GM18867 (cell line): ENCODE measurements at regions not wholly inside any gene's neighbourhood (a gene's known extent, or its start where the extent isn't known, plus 50 kb on each side); places are given as distances from the start of the nearest gene placed in this dataset.

ENCODE experiments used
- ATAC-seq: cut with Tn5 transposase; IDR thresholded peaks from one replicate; pipeline ENCODE4 v1.9.1; 2021; ENCODE audit warnings: mild to moderate bottlenecking, moderate library complexity; ENCODE audit not compliant: unreplicated experiment

DNA sequence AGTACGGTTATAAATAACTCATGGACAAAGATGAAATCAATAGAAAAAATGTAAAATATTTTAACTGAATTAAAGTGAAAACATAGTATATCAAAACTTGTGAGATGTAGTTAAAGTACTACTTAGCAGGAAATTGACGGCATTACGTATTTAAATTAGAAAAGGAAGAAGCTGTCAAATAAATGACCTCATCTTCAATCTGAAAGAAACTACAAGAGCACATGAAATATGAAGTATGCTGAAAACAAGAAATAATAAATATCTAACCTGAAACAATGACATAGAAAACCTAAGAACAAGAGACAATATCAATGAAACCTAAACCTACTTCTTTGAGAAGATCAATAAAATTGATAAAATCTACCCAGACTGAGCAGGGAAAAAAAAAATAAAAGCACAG lies 122.2 kb upstream of the PDE4B start:
- no peak for ATAC-seq

DNA sequence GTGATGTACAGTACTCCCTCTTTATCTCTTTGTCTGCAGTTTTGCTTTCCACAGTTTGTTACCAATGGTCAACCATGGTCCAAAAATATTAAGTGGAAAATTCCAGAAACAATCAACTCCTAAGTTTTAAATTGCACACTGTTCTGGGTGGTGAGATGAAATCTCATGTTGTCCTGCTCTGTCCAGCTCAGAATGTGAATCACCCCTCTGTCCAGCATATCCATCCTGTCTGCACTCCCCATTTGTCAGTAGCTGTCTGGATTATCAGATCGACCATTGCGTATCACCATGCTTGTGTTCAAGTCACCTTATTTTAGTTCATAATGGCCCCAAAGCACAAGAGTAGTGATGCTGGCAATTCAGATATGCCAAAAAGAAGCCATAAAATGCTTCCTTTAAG lies 118.2 kb upstream of the PDE4B start:
- no peak for ATAC-seq

DNA sequence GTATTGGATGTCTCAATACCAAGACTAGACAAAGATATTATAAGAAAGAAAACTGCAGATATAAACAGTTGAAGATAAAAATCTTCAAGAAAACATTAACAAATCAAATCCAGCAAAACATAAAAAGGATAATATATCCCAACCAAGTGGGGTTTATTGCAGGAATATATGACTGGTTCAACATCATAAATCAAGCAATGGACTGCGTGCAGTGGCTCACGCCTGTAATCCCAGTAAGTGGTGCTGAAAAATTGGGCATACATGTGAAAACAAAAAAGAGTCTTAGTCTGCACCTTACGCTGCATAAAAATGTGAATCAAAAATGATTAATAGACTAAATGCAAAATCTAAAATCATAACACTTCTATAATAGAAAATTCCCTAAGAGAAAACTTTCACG lies 112.9 kb upstream of the PDE4B start:
- no peak for ATAC-seq

DNA sequence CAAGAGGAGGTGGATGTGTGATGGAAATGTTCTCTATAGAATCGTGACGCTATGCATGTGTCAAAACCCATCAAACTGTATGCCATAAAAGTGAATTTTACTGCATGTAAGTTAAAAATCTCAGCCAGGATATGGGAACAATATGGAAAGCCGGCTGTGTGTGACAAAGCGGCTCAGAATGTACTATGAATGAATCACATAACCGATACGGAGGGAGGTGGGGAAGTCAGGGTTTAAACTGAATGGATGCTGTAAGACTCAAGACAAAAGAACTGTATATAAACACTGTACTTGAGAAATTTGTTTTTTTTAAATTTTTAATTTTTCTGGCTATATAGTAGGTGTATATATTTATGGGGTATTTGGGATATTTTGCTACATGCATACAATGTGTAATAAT lies 111.6 kb upstream of the PDE4B start:
- ATAC-seq, result no peak

DNA sequence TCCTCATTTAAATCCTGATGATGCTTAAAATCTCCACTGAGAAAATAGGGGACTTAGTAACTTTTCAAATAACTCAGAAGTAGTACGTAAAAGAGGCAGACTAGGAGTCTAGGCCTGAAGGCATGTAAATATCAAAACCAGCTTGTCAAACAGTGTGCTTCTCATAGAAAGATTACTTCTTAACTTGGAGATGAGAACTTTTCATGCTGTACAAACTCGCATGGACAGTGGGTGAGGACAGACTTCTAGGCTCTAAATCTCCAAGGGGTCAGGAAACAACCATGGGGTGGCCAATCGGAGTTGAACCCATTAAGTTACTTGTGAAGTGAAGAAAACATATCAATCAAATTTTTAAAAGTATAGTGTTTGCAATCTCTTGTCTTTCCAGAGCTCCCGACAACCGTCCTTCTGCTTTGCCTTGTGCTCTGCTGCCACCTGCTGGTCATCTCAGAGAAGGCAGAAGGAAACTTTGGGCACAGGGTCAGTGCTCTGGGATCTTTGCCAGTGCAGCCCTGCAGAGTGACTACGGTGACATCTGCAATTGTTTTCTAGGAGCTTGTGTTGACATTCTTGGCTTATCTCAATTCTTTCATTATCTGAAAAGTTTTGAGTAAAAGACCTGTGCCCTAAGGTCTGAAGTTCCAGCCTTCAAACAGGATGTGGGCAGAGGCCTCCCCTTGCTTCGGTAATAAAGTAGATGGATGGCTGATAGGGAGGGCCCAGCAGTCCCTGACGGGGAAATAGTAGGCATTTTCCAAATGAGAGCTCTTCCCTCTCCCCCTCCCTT lies 105.1 kb upstream of the PDE4B start:
- peak; percentile 93 for ATAC-seq

DNA sequence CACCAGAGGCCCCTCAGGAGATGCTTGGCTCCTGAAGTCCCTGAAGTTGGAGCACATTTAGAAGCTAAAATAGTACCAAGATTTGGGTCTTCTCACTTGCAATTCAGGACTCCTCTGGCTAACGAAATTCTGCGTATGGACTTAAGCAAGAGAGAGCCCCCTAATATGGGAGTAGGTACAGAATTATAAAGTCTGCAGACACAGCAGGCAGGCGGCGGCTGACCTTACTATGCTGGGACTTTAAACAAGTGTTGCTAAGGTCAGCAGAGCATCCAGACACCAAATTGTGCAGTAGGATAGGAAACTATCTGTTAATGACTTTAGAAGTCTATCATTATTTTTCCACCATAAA lies 104.5 kb upstream of the PDE4B start:
- ATAC-seq, result no peak

DNA sequence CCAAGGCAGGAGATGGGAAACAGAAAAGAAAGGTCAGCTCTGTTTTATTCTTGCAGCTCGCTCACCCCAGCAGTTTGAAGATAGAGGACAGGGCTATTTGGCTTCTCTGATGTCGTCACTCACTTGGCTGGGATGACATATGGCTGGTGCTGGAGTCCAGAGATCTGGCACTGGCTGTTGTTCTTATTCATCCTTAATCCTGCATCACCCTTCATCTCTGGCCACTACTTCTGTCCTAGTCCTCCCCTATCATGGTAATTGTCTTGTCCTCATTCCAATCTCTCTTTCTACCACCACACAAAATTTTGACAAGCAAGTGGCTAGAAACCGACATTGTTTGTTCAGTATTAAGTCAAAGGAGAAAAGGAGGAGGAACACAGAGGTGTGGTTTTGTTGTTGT lies 103.8 kb upstream of the PDE4B start:
- no peak for ATAC-seq

DNA sequence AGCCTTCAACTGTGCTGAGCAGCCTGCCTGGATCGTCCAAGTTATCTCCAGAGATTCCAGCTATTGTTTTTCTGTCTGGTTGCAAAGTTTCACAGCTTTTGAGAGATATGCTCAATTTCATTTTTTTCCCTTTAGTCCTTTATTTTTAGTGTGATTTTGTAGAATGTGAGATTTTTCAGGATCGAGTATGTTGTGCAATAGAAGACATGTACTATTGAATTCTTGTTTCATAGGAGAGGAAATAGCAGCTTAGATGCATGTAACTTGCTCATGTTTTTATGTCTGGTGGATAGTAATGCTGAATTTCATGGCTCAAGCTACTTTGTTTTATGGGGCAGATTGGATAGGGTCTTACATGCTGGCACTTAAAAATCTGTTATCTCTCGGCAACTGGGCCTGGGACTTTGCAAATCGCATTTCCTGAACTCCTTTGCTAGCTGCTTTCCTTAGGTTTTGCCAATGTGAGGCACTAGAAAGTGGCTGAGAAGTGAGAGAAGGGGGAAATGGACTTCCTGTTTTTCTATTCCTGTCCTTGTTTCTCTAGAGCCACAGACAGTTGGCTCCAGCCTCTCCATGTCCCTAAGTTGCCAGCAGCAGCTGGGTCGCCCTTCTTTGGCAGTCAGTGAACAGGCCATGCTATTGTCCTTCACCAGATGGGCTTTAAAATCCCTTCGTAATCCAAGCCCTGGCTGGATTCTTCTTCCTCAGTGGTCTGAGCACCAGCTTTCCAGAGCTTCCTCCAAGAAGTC lies 101.4 kb upstream of the PDE4B start:
- no peak for ATAC-seq

DNA sequence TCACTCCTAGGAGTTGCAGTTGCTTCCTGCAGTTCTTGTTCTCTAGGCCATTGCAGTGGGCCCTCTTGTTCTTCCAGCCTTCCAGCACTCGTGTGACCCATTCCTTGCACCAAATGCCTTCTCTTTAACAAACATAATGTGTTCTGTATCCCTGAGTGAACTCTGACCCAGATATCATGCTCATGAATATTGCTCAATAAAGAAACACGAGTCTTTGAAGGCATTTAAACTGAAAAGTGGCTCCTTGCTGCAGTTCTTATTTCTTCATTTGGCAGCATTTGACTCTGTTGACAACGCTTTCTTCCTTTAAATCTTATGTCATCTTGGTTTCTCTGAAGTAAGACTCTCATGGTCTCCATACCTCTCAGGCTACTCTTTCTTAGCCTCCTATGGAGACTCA lies 100.7 kb upstream of the PDE4B start:
- ATAC-seq, result no peak

DNA sequence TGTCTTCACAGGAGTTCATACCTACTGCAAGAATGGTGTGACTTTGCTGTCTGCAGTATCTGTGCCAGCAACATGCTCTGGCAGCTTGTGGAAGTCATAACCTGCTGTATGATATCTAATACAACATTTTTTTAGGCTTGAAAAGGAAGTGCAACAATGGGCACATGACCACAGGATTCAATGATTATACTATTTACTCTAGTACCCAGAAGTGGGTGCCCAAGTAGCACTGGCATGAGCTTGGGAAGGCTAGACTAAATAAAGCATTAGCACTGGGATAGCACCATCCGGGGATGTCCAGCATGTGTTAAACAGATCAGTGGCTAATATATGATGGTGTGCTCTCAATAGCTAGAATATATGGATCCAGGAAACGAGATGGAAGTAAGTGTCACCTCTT lies 98.6 kb upstream of the PDE4B start:
- ATAC-seq, result no peak

DNA sequence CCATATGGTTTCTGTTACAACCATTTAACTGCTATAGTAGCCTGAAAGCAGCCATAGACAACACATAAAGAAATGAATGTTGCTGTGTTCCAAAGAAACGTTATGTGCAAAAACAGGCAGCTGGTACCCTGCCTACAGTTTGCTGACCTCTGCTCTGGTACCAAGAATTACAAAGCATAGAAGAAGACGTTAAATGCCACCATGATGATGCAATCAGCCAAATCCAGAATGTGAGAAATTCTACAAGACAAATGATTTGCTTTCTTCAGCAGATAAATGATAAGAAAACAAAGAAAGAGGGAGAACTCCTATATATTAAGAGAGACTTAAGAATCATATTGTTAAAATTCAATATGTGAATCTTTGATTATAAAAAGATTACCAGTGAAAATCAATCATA lies 97.8 kb upstream of the PDE4B start:
- no peak for ATAC-seq

DNA sequence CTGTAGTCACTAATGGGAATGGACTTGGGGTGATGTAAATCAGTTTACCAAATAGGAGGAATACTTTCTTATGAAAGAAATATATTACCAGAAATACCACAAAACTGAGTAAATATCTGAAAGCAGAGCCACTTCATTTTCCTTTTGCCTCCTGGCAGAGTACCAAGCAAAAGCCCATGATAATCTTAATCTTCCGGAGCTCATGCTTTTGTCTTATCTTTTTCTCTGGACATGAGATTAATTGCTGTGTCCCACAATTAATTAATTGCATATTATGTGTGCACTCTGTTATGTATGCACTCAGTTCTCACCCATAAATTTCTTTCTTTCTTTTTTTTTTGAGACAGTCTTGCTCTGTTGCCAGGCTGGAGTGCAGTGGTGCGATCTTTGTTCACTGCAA lies 94.1 kb upstream of the PDE4B start:
- no peak for ATAC-seq

DNA sequence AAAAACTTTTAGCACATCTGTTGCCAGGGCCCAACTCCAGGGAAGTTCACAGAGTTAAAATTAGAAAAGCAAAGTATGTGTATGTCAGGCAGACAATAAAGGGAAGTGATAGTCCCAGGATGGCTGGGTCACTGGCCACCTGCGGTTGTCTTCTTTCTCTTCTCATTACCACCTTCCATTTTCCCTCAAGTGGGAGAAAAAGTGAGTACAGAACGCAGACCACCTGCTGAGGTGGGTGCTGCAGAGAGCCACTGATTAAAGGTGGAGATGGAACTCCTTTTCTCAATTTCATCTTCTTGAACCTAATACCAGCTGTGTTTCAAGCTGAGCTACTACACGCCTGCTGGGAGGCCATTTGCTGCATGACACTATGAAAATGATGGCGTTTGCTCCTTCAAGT lies 88.8 kb upstream of the PDE4B start:
- peak; percentile 51 for ATAC-seq

DNA sequence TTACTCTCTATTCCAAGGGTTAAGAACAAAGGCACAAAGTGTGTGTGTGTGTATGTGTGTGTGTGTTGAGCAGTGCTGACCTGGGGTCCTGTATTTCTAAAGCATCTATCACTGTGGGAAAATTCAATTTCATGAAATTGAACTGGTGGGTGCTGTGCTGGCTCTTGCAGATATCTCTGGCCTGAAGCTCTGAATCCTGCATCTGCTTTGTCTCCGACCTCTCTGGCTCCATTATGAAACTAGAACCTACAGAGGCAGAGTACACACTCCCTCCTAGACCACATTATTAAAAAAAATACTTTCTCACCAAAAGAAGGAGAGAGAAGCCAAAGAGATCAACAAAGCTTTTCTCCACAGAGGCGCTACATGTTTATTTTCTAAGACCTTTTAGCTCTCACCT lies 88.4 kb upstream of the PDE4B start:
- ATAC-seq, result peak; percentile 56

DNA sequence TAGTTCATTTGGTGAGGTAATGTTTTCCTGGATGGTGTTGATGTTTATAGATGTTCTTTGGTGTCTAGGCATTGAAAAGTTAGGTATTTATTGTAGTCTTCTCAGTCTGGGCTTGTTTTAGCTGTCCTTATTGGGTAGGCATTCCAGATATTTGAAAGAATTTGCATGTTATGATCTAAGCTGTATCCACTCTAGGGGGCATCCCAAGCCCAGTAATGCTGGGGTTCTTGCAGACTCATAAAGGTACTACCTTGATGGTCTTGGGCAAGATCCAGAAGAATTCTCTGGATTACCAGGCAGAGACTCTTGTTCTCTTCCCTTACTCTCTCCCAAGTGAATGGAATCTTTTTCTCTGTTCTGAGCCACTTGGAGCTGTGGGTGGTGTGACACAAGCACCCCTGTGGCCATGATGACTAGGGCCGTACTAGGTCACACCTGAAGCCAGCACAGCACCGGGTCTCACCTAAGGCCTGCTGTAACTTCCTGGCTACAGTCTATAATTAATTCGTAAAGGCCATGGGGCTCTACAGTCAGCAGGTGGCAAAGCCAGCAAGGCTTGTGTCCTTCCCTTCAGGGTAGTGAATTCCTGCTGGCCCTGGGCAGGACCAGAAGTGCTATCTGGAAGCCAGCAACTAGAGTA lies 74.8 kb upstream of the PDE4B start:
- no peak for ATAC-seq

DNA sequence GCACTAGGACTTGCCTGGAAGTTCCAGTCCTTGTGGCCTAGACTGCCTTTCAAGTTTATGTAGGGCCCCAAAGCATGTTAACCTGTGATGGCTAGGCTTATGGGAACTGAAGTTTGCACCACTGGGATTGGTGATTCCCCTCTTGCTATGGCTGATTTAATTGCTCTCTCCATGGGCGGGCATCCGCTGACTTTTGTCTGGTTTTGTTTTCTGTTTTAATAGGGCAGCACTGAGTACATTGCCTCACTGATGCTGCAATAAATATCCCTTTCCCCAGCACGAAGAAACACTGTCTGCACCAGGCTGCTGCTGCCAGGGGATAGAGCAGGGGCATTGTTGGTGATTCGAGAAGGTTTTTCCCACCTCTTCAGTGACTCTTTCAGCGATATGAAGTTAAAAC lies 73.3 kb upstream of the PDE4B start:
- no peak for ATAC-seq

DNA sequence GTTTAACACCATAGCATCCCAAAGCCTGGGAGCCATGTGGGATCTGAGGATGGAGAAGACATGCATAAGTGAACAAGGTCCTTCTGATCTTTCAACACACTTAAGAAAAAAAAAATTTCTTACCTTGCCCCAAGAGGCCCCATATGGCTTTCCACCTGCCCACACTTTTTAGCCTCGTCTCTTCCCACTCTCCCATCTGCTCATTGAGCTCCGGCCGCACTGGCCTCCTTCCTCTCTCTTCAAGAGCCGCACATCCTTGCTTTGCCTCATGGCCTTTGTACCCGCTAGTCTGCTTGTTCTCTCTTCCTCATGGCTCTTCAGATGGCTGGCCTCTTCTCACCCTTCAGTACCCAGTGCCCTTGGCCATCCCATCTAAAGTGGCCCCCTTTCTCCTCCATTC lies 70.2 kb upstream of the PDE4B start:
- ATAC-seq, result no peak

DNA sequence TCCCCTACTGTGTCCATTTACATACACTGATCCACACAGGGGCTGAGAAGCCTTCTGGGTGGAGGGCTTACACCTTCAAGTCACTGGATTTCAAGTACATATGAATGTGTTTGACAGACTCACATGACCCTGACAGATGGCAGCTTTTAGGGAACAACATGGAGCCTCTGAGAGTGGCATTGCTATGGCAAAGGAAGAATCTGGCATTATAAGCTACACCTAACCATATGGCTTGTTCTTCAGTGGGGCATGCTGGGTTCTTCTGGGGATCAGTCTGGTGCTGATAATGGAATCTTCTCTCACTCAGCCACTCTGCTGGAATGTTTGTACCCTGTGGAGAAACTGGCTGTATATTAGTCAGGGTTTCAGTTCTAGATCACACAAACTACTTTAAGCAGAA lies 68.5 kb upstream of the PDE4B start:
- no peak for ATAC-seq

DNA sequence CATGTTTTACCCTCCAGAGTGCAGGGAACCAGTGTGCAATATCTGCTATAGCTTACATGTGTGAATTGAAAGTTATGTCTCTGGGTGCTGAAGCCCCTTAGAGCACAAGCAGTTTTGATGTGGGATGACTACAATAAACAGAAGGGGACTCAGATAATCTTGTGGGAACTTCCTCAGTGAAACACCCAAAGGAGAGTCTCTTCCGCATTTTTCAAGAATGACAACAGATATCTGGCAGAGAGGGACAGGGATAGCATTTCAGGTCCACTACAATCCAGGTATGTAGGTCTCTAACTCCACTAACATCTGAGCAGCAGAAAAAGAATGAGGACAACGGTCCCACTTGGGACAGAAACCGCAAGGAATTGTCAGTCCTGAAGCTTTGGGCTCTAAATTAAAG lies 67.6 kb upstream of the PDE4B start:
- no peak for ATAC-seq

DNA sequence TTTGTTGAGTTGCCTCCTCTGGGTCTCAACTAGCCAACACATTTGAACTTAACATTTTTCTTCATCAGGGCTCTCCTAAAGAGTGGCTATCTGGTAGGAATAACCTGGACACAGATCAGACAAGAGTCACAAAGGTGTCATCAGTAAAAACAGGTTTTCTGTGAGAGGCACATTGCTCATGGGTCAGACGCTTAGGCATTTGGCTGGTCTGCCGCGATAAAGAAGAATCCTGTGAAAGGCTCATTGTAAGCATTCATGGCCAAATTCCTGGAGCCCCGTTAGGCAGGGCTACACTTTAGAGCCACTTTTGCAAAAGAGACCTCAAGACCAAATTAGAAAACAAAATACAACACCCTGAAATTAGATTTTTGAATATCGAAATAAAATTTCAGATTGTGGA lies 64.2 kb upstream of the PDE4B start:
- ATAC-seq, result no peak

DNA sequence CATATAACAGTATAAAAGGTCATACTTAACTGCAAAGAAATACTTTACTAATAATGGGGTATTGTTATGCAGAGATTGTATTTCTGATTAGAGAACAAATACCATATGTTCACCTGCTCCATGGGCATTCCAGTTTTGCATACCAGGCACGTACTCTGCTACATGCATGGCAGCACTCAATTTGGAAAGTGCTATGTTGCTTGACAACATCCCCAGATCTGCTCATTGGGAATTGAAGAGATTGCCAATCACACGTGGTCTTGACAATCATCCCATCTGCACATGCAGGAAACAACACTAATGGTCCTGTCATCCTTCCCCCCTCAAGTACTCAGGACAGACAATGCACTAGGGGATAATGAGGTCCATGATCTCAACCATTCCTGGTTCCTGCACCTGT lies 63.4 kb upstream of the PDE4B start:
- ATAC-seq, result no peak

DNA sequence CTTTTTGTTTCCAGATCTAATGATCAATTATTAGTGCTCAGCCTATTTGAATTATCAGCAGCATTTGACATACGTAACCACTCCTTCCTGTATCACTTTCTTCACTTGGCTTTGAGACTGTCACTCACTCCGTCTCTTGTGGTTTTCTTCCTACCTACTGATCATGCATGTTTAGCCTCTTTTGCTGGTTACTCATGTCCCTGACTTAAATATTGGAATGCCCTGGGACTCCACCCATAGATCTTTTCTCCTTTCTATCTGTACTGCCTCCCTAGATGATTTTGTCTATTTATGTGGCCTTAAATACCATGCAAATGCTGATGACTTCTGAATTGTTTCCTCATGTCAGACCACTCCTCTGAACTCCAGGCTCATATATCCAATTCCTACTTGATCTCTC lies 57.7 kb upstream of the PDE4B start:
- no peak for ATAC-seq
